GM18951 (cell line): ENCODE measurements at regions not wholly inside any gene's neighbourhood (a gene's known extent, or its start where the extent isn't known, plus 50 kb on each side); places are given as distances from the start of the nearest gene placed in this dataset.
"Not testable (repeated sequence)": the region's sequence is repeated elsewhere in the genome, so short reads cannot be mapped to it uniquely, and the experiment has no call there.

Source experiments
- POLR2A ChIP-seq: IDR thresholded peaks from 4 replicates; pipeline ENCODE4 v1.6.1; 2011; ENCODE audit warnings: mild to moderate bottlenecking; ENCODE audit not compliant: insufficient read length, insufficient read depth; ENCODE audit errors: extremely low read depth
- in situ Hi-C: fragments of 300-500 bp; cut with MboI; formaldehyde crosslinking; loops from one replicate; pipeline ENCODE4 v1.12.0; 2022; ENCODE audit warnings: low sequenced_read_pairs, mixed read lengths, inconsistent platforms; ENCODE audit not compliant: unreplicated experiment

DNA sequence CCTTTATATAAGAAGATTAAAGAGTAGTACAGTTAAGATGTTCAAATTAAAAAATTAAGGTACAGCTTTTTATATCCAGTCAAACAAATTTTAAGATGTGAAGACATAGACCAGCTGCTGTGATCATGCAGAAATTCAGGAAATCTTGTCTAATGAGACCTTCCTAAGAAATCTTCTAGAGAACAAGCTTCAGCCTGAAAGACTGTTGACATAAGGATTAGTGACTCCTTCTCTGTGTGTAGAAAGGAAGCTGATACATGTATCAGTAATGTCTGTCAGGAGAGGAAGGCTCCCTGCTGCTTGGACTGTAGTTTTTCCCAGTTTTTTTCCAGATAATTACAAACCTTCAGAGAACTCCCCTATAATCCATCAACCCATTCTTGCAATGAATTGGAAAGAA lies 75.8 kb upstream of the PCSK5 start:
- TF ChIP-seq POLR2A, result no peak
- in situ Hi-C loops, result no loop called here

DNA sequence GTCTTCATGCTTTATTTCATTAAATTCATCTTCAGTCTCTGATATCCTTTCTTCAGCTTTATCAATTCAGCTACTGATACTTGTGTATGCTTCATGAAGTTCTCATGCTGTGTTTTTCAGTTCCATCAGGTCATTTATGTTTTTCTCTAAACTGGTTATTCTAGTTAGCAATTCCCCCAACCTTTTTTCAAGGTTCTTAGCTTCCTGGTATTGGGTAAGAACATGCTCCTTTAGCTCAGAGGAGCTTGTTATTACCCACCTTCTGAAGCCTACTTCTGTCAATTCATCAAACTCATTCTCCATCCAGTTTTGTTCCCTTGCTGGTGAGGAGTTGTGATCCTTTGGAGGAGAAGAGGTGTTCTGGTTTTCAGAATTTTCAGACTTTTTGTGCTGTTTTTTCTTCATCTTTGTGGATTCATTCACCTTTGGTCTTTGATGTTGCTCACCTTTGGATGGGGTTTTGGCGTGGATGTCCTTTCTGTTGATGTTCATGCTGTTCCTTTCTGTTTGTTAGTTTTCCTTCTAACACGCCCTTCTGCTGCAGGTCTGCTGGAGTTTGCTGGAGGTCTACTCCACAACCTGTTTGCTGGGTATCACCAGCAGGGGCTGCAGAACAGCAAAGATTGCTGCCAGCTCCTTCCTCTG lies 69.9 kb upstream of the PCSK5 start:
- in situ Hi-C loops, result not testable (repeated sequence)

DNA sequence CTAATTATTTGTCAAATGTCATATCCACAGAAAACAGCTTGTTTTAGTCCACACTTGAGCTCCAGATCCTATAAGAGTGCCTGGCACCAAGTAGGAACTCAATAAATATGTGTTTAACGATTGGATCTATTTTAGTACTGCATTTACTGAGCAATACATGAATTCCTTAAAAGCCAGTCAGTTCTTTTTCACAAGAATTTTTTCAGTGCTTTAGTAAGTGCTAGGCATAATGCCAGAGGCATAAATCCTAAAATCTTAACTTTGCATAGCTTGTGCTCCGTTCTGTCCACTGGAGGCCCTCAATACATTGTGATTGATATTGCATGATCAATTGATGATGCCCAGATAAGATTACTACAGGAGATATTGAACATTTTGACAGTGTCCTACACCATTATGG lies 67.3 kb upstream of the PCSK5 start:
- no peak for TF ChIP-seq POLR2A
- in situ Hi-C loops, result no loop called here

DNA sequence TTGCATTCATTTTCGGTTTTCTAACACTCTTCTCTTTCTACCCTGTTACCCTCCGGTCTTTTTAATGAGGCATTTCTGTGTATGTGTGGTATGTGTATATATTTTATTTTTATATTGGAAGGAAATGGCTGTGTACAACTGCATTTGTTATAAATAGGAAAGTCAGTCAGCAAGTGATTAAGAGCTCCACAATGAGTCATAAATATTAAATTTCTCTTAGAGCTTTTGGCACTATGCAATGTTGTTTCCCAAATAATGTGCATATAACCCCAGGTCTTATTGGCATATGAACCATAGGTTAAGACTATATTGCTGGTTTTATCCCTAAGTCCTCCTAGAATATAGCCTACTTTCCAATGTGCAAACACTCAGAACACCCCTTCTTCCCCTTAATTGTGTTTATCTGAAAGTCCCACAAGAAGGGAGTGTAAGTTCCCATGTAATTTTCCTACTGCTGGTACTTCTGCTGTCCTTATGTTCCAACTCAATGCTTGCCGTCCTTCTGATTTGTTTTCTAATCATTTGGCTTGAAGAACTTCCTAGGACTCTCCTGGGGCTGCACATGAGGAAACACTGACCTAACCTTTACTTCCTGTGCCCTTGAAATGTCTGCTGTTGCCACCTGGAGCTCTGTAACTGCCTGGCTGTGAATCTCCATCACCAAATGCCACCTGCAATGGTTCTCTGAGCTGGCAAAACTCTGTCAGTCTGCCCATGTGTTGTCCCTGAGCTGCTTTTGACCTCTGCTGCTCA lies 65.5 kb upstream of the PCSK5 start:
- in situ Hi-C loops, result no loop called here
- TF ChIP-seq POLR2A, result no peak

DNA sequence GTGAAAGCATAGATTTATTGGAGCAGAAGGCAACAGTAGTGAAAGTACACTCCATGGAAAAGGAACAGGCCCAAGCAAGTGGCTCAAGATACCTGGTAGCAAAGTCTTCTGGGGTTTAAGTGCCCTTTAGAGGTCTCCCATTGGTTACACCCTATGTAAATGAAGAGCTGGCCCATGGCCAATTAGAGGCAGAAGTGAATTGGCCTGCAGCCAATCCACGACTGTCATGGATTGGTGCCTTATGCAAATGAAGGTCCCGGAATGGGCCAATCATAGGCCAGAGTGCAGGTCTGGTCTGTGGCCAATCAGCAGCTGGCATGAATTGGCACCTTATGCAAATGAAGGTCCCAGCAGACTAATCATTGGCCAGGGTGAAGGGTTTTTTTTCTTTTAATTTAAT lies 64.2 kb upstream of the PCSK5 start:
- in situ Hi-C loops, result no loop called here
- TF ChIP-seq POLR2A, result no peak

DNA sequence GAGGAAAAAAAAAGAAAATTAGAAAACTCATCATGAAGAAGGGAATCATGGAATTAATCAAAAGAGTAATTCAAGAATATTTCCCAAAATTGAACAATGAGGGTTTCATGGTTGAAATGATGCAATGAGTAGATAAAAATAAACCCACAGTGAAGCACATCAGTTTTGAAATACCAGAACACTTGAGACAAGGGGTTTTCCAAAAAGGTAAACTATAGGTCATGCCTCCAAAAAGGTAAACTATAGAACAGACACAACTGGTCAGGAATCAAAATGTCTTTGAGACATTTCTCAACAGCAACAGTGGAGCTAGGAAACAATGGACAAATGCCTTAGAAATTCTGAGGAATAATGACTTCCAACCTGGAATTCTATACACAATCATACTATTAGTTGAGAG lies 60.2 kb upstream of the PCSK5 start:
- no peak for TF ChIP-seq POLR2A
- in situ Hi-C loops, result no loop called here

DNA sequence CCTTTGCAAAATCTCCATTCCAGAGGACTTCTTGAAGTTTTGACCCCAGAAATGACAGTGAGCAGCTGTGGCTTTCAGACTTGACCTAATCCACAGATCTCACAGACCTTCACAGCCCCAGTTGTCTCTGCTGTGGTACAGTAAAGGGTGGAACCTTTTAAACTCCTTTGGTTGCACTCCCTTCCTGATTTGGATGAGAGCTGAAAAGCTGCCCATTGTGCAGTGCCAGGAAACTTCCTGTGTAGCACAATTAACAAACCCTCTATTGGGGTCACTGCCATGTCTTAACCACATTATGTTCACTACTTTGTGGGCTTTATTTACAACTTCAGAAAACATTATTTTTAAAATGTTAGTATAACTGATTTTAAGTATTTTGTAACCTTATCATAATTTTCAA lies 56.7 kb upstream of the PCSK5 start:
- TF ChIP-seq POLR2A, result no peak
- in situ Hi-C loops, result no loop called here

DNA sequence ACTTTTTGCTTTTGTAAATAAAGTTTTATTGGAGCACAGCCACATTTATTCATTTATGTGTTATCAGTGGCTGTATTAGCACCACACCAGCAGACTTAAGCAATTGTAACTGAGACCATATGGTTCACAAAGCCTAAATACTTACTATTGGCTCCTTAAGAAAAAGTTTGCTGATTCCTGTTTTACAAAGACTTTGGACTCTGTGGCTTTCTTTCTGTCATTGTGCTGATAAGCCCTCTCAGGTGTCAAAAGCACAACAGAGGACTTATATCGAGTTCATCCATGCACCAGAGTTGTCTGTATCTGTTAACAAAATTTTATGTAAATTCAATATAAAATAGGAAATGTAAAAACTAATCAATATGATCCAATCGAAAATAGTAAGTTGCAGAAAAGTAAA lies 55.6 kb upstream of the PCSK5 start:
- in situ Hi-C loops, result no loop called here

More for the DNA sequence above, 55.6 kb upstream of the PCSK5 start:
- no peak for TF ChIP-seq POLR2A
